MV-4-11 (cell line): ENCODE measurements at regions not wholly inside any gene's neighbourhood (a gene's known extent, or its start where the extent isn't known, plus 50 kb on each side); places are given as distances from the start of the nearest gene placed in this dataset.
A peak's percentile ranks its signal among the peaks of the same experiment; 100 is the strongest.
"Not testable (repeated sequence)": the region's sequence is repeated elsewhere in the genome, so short reads cannot be mapped to it uniquely, and the experiment has no call there.

ENCODE experiments used
- DNase-seq: peaks from one replicate; lab custom pipeline; 2025; lab: John Stamatoyannopoulos, UW

GRCh38 chr7:41579961-41580935, 122.6 kb downstream of the INHBA start:
- peak; percentile 72 for DNase-seq

GRCh38 chr7:41578700-41579099, 124.2 kb downstream of the INHBA start:
- peak; percentile 76 for DNase-seq

GRCh38 chr7:41576166-41576565, 126.7 kb downstream of the INHBA start:
- no peak for DNase-seq

DNA sequence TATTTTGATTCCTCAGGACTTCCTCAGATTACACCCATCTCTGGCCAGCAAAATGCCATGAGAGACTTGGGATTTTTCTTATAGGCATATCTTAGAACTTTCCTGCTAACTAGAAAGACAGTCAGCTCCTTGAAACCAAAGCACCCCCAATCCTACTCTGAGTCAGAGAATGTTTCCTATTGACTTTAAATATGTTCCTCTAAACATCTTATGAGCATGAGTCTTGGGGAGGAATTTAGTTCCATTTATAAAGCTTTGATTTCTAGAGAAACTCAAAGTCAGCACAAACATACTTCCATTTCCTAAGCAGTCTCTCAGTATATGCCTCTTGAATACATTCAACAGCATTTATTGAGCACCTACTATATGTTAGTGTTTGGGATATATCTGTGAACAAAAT, 128.5 kb downstream of the INHBA start:
- DNase-seq: no peak

GRCh38 chr7:41573862-41574261, 129.0 kb downstream of the INHBA start:
- DNase-seq: no peak

GRCh38 chr7:41573443-41573842, 129.4 kb downstream of the INHBA start:
- no peak for DNase-seq

GRCh38 chr7:41573015-41573414, 129.9 kb downstream of the INHBA start:
- no peak for DNase-seq

- DNase-seq: no peak
These were observed 131.3 kb downstream of the INHBA start for GRCh38 chr7:41571573-41571972.

- no peak for DNase-seq
These were observed 132.1 kb downstream of the INHBA start for GRCh38 chr7:41570766-41571165.

GRCh38 chr7:41568135-41568534, 134.8 kb downstream of the INHBA start:
- DNase-seq: no peak

DNA sequence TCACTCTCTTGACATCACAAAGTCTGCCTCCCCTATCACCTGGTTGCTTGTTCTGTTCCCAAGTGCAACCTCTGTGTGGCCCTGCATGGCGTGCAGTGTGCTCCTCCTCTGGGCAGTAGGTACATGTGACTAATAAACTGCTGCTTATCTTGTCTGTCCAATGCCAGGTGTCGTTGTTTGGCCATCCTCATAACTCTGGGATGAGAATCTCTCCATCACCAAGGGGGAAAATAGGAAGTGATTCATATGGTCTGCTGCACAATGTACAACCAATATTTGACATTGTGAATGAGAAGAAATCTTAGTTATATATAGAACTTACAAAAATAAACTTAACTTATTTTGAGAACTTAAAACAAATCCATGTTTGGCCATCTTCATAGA, 135.2 kb downstream of the INHBA start:
- DNase-seq: peak; percentile 55

- peak; percentile 90 for DNase-seq
These were observed 135.7 kb downstream of the INHBA start for GRCh38 chr7:41567031-41567730.

GRCh38 chr7:41566581-41566980, 136.3 kb downstream of the INHBA start:
- no peak for DNase-seq

GRCh38 chr7:41565655-41566054, 137.2 kb downstream of the INHBA start:
- DNase-seq: no peak

DNA sequence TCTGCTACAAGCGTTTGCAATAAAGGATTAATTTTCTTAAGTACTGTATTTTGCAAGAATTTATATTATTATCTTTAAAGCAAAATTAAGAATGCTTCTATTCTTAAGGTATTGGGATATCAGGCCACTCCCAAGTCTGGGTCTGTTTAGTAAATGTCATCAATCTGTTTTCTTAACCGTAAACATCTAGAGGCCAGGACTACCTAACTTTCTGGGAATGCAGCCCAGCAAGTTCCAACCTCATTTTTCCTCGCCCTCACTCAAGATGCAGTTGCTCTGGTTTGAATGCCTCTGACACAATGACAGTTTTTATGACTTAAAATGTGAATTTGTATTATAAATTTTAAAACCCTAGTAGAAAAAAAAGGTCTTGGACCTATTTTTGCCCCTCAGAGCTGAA, 143.5 kb downstream of the INHBA start:
- no peak for DNase-seq

DNA sequence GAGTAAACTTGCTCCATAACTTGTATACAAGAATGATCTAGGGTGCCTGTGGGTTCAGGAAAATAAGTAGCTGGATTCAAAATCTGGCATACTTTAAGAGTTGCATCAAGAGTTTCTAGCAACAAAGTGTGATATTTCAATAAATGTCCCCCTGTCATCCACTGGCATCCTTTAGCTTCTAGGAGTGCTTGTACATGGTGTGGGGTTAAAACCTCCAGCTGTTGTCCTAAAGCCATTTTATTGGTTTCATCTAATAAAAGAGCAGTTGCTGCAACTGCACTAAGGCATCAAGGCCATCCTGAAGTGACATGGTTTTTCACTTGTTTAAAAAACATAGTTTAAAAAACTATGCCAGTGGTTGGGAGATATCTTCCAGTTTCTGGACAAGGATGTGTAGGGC, 148.4 kb downstream of the INHBA start:
- no peak for DNase-seq

GRCh38 chr7:41550046-41550445, 152.8 kb downstream of the INHBA start:
- DNase-seq: not testable (repeated sequence)

GRCh38 chr7:41544241-41544640, 158.6 kb downstream of the INHBA start:
- peak; percentile 16 for DNase-seq

DNA sequence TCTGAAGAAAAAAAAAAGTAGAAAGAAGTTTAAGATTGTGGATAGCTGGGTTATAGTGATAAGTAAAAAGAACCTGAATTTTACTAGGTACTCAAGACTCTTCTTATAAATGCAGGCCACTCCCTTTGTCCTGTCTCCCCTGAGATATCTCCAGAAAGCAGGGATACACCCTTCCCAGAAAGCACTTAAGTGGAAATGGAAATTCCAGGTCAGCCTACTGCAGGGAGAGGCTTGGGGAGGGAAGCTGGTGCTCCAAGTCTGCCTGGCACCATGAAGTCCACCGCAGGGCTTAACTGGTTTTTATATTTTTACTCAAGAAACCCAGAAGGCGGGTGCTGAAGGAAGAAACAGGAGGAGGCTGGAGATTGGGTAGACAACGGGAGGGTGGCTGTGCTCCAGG, 162.3 kb downstream of the INHBA start:
- DNase-seq: no peak

DNA sequence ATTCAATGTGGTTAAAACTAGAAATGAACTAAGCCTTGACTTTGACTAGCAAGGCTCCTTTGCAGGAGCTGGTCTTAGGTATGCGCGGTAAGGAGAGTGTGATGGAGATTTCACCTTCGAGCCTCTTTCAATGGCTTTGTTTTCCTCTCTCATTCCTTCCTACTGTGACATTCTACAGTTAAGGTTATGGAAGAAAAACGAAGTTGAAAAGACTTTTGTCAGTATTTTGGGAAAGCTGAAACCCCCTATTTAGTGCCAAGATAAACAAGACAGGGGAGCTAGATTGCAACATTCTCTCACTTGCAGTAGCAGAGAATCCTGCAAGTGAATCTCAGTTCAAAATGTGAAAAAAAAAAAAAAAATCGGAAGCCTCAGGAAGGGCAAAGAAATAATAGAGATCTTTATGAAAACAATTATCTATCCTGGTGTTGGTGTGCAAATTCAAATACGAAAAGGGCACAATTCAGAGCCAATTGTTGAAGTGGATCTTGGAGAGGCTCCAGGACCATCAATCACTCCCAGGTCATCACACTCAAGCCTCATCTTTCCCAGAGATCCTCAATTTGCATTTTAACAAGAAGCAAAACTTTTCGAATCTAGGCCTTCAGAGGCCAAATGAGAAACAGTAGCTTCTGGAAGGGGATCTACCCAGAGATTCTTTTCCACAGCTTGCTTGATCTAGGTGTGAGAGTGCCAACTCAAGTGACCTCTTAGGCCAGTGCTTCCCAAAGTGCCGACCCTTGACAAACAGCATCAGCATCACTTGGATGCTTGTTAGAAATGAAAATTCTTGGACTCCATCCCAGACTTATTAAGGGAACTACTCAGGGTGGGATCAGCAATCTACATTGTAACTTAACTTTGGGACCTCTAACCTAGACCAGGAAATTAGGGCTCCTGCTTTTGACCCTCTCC, 163.8 kb downstream of the INHBA start:
- no peak for DNase-seq

DNA sequence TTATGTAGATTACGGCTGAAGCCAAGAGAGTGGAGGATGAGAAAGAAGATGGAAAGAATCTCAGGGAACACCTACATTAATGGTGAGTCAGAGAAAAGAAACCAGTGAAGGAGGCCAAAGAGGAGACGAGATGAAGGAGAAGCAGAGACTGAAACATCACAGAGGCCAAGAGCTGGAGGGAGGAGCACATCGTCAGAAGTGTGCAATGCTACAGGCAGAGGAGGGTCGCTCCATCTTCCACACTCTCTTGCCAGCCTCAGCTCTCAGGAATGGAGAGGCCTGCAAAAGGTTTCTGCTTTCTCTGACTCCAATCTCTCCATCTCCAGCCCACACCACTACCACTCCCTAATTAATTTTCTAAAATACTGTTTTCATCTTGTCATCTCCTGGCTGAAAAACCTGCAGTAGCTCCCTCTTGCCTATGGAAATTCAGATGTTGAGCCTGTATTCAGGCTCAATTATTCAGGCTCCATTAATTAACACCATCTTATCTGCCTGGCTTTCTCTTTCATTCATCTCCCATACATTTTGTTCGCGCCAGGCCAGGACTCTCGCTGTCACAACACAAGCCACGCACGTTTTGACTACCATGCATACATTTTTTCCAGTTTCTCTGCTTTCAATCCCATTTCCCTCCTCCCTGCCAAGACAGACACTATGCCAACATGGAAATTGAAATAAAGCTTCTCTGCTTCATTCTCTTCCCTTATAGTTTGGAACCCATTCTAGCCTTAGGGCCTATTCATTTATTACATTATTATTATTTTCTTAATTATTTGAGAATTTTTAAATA, 165.8 kb downstream of the INHBA start:
- no peak for DNase-seq
